Panc1 (cell line): ENCODE measurements at regions not wholly inside any gene's neighbourhood (a gene's known extent, or its start where the extent isn't known, plus 50 kb on each side); places are given as distances from the start of the nearest gene placed in this dataset.

Source experiments
- POLR2AphosphoS5 ChIP-seq: IDR thresholded peaks from 2 replicates; pipeline ENCODE4 v1.6.1; 2012; ENCODE audit warnings: mild to moderate bottlenecking, low read depth, low read length, moderate library complexity
- TF ChIP-seq, protein P1 (sequence below): fragments of 450-650 bp; IDR thresholded peaks from 2 replicates; pipeline ENCODE4 v1.5.1; 2017; ENCODE audit warnings: mild to moderate bottlenecking

DNA sequence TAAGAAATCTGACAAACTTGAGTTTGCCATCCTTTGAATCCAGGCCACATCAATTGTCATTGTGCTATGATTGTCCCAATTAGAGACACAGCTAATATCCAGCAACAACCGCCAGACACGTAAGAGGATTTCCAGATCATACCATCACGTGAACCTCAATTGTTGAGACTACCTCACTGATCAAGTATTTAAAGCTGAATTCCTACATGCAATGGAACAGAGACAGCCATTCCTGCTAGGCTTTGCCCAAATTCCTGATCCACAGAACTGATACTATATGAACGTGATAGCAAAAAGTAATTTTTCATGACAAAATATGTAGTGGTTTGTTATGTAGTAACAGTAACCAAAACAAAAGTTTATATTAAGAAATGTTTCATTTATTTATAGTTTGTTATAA, 657.7 kb downstream of the PRR16 start:
- TF ChIP-seq, protein P1, sequence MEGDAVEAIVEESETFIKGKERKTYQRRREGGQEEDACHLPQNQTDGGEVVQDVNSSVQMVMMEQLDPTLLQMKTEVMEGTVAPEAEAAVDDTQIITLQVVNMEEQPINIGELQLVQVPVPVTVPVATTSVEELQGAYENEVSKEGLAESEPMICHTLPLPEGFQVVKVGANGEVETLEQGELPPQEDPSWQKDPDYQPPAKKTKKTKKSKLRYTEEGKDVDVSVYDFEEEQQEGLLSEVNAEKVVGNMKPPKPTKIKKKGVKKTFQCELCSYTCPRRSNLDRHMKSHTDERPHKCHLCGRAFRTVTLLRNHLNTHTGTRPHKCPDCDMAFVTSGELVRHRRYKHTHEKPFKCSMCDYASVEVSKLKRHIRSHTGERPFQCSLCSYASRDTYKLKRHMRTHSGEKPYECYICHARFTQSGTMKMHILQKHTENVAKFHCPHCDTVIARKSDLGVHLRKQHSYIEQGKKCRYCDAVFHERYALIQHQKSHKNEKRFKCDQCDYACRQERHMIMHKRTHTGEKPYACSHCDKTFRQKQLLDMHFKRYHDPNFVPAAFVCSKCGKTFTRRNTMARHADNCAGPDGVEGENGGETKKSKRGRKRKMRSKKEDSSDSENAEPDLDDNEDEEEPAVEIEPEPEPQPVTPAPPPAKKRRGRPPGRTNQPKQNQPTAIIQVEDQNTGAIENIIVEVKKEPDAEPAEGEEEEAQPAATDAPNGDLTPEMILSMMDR, result no peak
- no peak for TF ChIP-seq POLR2AphosphoS5
